Ovary (tissue), 3 donors: ENCODE measurements at regions not wholly inside any gene's neighbourhood (a gene's known extent, or its start where the extent isn't known, plus 50 kb on each side); places are given as distances from the start of the nearest gene placed in this dataset.

Source experiments
- CTCF ChIP-seq, 3 donors: fragments of 450-650 bp in 2 of 3; fragments of 200-600 bp in 1 of 3; IDR thresholded peaks; one replicate each; pipeline versions ENCODE4 v1.5.1 to v1.8.0; 2016 to 2022; ENCODE audit warnings: antibody characterized with exemption in 3 of 3, mild to moderate bottlenecking in 1 of 3
- EP300 ChIP-seq: sonication (generic); formaldehyde crosslinking; IDR thresholded peaks from one replicate; pipeline ENCODE4 v1.6.1; 2017; ENCODE audit warnings: antibody characterized with exemption
- donor health status: DM: no; HTN: no; CAD: no.

DNA sequence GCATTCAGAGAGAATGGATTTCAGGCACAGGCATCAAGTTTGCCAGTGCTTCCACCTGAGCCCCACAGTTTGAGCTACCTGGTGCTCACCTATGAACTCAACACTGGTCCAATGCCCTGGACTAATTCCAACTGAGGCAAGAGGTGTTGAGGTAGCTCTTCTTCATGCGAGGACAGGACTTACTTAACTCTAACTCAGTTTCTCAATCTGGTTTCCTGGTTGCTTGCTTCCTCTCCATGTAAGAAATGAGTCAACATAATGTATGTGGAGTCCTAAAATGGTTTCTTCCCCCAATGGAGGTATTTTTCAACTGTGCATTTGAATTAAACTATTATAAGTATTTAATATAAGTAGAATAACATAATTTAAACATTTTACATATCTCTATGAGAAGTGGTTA is 523.6 kb upstream of the DAB2 start:
- TF ChIP-seq CTCF (IDR thresholded peaks at IDR 0.05) (no peak), EP300 (no peak)
